Gastroesophageal sphincter (tissue), 4 donors: ENCODE measurements at regions not wholly inside any gene's neighbourhood (a gene's known extent, or its start where the extent isn't known, plus 50 kb on each side); places are given as distances from the start of the nearest gene placed in this dataset.
A peak's percentile ranks its signal among the peaks of the same experiment; 100 is the strongest.

Experiments used
- ATAC-seq: fragments of 150-250 bp; one replicate; pipeline ENCODE4 v1.9.1; 2016; ENCODE audit warnings: mild to moderate bottlenecking, moderate library complexity
- H3K27ac ChIP-seq, 4 donors: fragments of 200-600 bp; sonication (generic) in 3 of 4; 1 replicate in 3 of 4; 2 replicates in 1 of 4; pipeline ENCODE4 v1.5.1; 2016 to 2019
- H3K27me3 ChIP-seq: fragments of 200-600 bp; sonication (generic); one replicate; pipeline ENCODE4 v1.5.1; 2019
- H3K36me3 ChIP-seq, 2 donors: fragments of 200-600 bp; sonication (generic); one replicate each; pipeline ENCODE4 v1.5.1; 2019; ENCODE audit warnings: control low read depth in 1 of 2
- H3K4me1 ChIP-seq, 3 donors: fragments of 200-600 bp; sonication (generic); 1 replicate in 2 of 3; 2 replicates in 1 of 3; pipeline ENCODE4 v1.5.1; 2016 to 2019; ENCODE audit warnings: control low read depth in 2 of 3
- H3K4me3 ChIP-seq, 2 donors: fragments of 200-600 bp; sonication (generic); one replicate each; pipeline ENCODE4 v1.5.1; 2019; ENCODE audit warnings: mild to moderate bottlenecking in 1 of 2, moderate library complexity in 1 of 2
- H3K9me3 ChIP-seq, 3 donors: fragments of 200-600 bp; sonication (generic); one replicate each; pipeline ENCODE4 v1.5.1; 2017 to 2019; ENCODE audit warnings: control low read depth in 2 of 3
- CTCF ChIP-seq, 4 experiments: fragments of 200-600 bp in 2 of 4; fragments of 450-650 bp in 2 of 4; sonication (generic) in 1 of 4; IDR thresholded peaks; one replicate each; pipeline ENCODE4 v1.5.1; 2017 to 2019; ENCODE audit warnings: antibody characterized with exemption in 4 of 4, mild to moderate bottlenecking in 2 of 4, moderate library complexity in 2 of 4
- EP300 ChIP-seq: sonication (generic); formaldehyde crosslinking; IDR thresholded peaks from one replicate; pipeline ENCODE4 v1.6.1; 2017; ENCODE audit warnings: antibody characterized with exemption, mild to moderate bottlenecking
- POLR2A ChIP-seq, 2 donors: fragments of 450-650 bp; IDR thresholded peaks; one replicate each; pipeline ENCODE4 v1.6.1; 2017; ENCODE audit warnings: antibody characterized with exemption in 2 of 2, mild to moderate bottlenecking in 2 of 2, moderate library complexity in 1 of 2
- POLR2AphosphoS5 ChIP-seq: sonication (generic); formaldehyde crosslinking; IDR thresholded peaks from one replicate; pipeline ENCODE4 v1.6.1; 2017; ENCODE audit warnings: antibody characterized with exemption
- WGBS, 2 donors: methylation state at CpG; one replicate each; pipeline ENCODE4 v1.1.5; 2018; ENCODE audit warnings: low coverage in 1 of 2; 5-methylcytosine and 5-hydroxymethylcytosine counted together

- H3K27ac ChIP-seq = peak overlapping the region in 1 of 4 donors; percentile 37
- no peaks in the 10 kb centered on the region for H3K36me3 ChIP-seq
- TF ChIP-seq CTCF (IDR thresholded peaks at IDR 0.05) = peak; percentile 58 to 82 (median 76)
- TF ChIP-seq POLR2A (IDR thresholded peaks at IDR 0.05) = no peak
- ATAC-seq = peak; percentile 28
- no peaks in the 10 kb centered on the region for H3K9me3 ChIP-seq
- H3K27me3 ChIP-seq = no peaks in the 10 kb centered on the region
- no peak overlapping the region for H3K4me3 ChIP-seq
- H3K4me1 ChIP-seq = peaks cover 0 to 11% (median 4%) of the 10 kb centered on the region in 3 donors
- WGBS, 2 donors = 22 to 25% methylated on average over 1 of the region's 1 CpG
Observed at GRCh38 chr3:30112902-30113484, 493.4 kb upstream of the TGFBR2 start.

- Histone ChIP-seq H3K4me3 (no peak overlapping the region), H3K36me3 (no peaks in the 10 kb centered on the region), H3K27ac (no peak overlapping the region), H3K9me3 (no peaks in the 10 kb centered on the region), H3K4me1 (peaks cover 0 to 11% (median 4%) of the 10 kb centered on the region in 3 donors), H3K27me3 (no peaks in the 10 kb centered on the region)
- no peak for ATAC-seq
- TF ChIP-seq POLR2A (IDR thresholded peaks at IDR 0.05) (no peak), CTCF (IDR thresholded peaks at IDR 0.05) (no peak), EP300 (no peak)
- 81 to 92% methylated on average over 3 of the region's 3 CpGs for WGBS, 2 donors
Observed at GRCh38 chr3:30113906-30114305, 492.5 kb upstream of the TGFBR2 start.

GRCh38 chr3:30114918-30115317 is 491.5 kb upstream of the TGFBR2 start:
- H3K9me3 ChIP-seq = no peaks in the 10 kb centered on the region
- 69 to 92% methylated on average over 2 of the region's 2 CpGs for WGBS, 2 donors
- ATAC-seq = no peak
- H3K36me3 ChIP-seq = no peaks in the 10 kb centered on the region
- TF ChIP-seq EP300 (no peak), POLR2AphosphoS5 (no peak), POLR2A (IDR thresholded peaks at IDR 0.05) (no peak), CTCF (IDR thresholded peaks at IDR 0.05) (no peak)
- no peak overlapping the region for H3K4me3 ChIP-seq
- no peak overlapping the region for H3K27ac ChIP-seq
- peaks cover 0 to 11% (median 4%) of the 10 kb centered on the region in 3 donors for H3K4me1 ChIP-seq
- H3K27me3 ChIP-seq = no peaks in the 10 kb centered on the region

- ATAC-seq = no peak
- no peak for TF ChIP-seq EP300
- TF ChIP-seq POLR2A (IDR thresholded peaks at IDR 0.05) = no peak
- no peak for TF ChIP-seq POLR2AphosphoS5
- no peak for TF ChIP-seq CTCF (IDR thresholded peaks at IDR 0.05)
- 45 to 71% methylated on average over 1 of the region's 1 CpG for WGBS, 2 donors
- no peak overlapping the region for H3K27ac ChIP-seq
- no peaks in the 10 kb centered on the region for H3K9me3 ChIP-seq
- H3K36me3 ChIP-seq = no peaks in the 10 kb centered on the region
- H3K4me1 ChIP-seq = no peaks in the 10 kb centered on the region
- no peaks in the 10 kb centered on the region for H3K27me3 ChIP-seq
- H3K4me3 ChIP-seq = no peak overlapping the region
Observed at GRCh38 chr3:30122359-30122758, 484.0 kb upstream of the TGFBR2 start.

- no peaks in the 10 kb centered on the region for H3K36me3 ChIP-seq
- WGBS, 2 donors = 93 to 100% methylated on average over 2 to 3 of the region's 3 CpGs
- no peak overlapping the region for H3K4me3 ChIP-seq
- TF ChIP-seq CTCF (IDR thresholded peaks at IDR 0.05) (no peak), POLR2AphosphoS5 (no peak), EP300 (no peak), POLR2A (IDR thresholded peaks at IDR 0.05) (no peak)
- no peak for ATAC-seq
- no peaks in the 10 kb centered on the region for H3K9me3 ChIP-seq
- no peaks in the 10 kb centered on the region for H3K4me1 ChIP-seq
- H3K27ac ChIP-seq = no peak overlapping the region
- no peaks in the 10 kb centered on the region for H3K27me3 ChIP-seq
Observed at GRCh38 chr3:30123224-30123623, 483.2 kb upstream of the TGFBR2 start.
